NCI-H446 treated with DMSO at 0.1 percent for 48 hours (cell line): ENCODE measurements at regions not wholly inside any gene's neighbourhood (a gene's known extent, or its start where the extent isn't known, plus 50 kb on each side); places are given as distances from the start of the nearest gene placed in this dataset.
"Not testable (repeated sequence)": the region's sequence is repeated elsewhere in the genome, so short reads cannot be mapped to it uniquely, and the experiment has no call there.

Experiments
- DNase-seq: peaks from one replicate; lab custom pipeline; 2025; lab: John Stamatoyannopoulos, UW

DNA sequence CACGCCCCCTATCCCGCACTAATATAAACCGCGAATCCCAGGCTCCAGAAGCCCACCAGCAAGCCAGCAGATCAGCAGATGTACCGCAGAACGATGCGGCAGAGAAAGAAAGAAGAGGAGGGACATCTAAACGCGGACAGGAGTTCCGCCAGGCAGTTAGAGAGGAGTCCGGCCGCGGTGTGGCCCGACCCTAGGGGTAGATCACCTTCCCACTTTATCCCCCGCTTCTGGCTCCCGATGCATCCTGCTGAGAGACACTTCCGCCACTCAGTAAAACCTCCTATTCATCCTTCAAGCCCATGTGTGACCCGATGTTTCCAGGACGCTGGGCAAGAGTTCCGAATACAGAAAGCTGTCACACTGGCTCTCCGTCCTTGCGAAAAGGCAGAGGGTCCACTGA, 1046.8 kb downstream of the SLITRK5 start:
- no peak for DNase-seq

DNA sequence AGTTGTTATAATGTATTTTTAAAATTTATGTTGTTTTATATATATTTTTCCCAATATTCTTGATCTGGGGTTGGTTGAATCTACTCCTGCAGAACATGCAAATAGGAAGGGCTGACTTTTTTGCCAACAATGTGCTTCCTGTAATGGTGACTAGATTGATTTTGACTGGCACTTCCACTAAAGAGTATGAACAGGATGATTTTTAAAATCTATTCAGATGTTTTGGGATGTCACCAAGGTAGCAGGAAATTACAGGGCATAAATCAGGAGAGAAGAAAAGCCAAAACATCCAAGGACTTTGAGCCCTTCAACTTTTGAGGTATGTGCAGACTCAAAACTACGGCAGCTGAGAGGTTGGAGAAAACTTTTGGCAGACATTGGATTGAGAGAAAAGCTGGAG, 1047.6 kb downstream of the SLITRK5 start:
- no peak for DNase-seq

DNA sequence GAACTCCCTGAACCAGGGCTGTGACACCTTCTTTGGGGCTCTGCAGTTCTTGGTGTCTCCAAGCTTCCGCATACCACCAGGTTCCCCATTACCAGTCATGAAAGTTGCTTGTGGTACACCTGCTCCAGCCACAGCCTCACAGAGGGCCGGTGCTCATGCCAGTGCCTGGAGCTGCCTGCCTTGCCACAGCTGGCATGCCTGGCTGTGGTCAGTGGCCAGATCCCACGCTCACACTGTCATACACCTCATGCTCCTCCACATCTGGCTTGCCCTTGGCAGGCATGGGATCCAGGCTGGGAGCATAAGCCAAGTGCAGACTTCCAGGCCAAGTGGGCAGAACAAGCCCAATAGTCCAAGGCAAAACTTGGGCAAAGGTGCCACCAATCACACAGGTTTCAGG, 1054.9 kb downstream of the SLITRK5 start:
- DNase-seq: no peak

DNA sequence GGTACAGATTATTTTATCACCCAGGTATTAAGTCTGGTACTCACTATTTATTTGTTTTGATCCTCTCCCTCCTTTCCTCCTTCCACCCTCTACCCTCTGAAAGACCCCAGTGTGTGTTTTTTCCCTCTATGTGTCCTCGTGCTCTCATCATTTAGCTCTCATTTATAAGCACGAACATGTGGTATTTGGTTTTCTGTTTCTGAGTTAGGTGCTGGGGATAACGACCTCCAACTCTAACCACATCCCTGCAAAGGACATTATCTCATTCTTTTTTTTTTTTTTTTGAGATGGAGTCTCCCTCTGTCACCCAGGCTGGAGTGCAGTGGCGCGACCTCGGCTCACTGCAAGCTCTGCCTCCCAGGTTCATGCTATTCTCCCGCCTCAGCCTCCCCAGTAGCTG, 1056.1 kb downstream of the SLITRK5 start:
- DNase-seq: not testable (repeated sequence)

DNA sequence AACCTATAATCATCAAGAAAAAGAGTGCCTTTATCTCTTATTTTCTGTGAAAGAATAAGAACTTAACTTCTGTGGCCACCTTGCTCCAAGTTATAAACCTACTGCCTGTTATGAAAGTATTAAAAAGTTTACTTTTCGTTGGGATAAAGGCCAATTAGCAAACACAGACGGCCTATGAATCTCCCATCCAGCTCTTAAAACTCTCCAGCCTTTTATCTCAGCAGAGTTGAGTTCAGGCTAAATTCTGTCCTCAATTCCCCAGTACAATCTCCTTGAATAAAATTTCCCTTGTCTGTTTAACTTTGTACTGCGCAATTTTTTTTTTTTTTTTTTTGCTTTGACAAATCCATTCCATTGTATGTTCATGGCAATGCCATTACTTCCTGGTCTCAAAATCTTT, 1058.4 kb downstream of the SLITRK5 start:
- DNase-seq: no peak

DNA sequence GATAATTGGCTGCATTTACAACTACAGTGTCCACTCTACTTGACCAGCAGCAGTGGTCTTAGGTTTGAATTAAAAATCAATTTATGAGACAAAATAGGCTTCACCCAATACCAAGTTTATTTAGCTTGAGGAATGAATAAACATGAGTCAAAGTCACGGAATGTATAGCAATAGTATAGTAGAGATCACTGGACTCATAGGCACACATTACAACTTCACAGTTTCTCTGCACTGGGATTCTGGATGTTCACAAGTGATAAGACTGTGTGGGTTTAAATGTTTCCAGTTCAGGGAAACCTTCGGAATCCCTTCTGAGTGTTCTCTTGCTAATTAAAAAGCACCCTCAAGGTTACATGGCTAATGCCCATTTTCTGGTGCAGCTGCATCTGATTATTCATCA, 1064.9 kb downstream of the SLITRK5 start:
- no peak for DNase-seq

DNA sequence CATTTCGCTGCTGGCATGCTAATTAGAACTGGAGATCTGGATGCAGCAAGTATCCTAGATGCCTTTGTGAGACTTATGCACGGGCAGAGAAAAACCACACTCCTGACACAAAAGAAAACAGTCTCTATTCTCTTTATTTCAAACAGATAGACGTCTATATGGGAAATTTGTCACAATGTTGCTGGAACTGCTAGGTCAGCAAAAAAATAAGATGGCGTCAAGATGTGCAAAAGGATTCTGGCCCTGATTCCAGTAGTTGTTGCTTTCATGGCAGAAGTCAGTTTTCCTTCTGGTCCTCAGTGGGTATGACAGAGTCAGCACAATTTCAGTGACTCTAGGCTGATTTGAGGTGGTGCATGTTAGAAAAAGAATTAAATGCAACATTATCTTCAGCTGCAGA, 1068.0 kb downstream of the SLITRK5 start:
- no peak for DNase-seq

DNA sequence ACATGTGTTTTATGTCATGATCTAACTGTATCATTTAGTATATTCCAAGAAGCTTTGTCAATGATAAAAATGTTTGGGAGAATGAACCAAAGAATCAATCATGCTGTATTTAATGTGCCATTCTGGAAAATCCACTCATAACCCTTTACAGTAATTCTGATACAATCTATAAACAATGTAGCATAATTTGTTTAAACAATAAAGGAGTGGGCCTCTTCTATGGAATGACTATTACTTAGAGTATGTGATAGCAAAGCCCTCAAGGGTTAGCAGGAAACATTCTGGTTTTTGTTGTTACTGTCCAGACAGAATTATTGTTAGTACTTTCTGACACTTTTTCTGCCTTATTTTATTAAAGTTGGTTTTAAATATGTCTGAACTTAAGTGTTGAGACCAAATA, 1073.1 kb downstream of the SLITRK5 start:
- no peak for DNase-seq

DNA sequence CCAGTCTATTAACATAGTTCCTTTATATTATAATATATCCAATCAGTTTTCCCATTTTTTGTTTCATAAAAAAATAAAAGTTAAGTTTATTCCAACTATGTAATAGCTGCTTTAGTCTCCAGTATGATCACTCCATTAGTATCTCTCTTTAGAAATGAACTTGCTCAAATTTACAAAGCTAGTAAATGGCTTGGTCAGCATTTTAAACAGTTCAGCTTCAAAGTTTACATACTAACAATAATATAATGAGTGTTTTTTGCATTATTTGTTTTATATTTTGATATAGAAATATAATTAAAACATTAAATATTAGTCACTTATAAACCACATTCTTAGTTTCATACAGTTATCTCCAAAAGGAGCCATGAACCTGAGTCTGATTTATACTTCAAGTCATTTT, 1073.8 kb downstream of the SLITRK5 start:
- DNase-seq: no peak

DNA sequence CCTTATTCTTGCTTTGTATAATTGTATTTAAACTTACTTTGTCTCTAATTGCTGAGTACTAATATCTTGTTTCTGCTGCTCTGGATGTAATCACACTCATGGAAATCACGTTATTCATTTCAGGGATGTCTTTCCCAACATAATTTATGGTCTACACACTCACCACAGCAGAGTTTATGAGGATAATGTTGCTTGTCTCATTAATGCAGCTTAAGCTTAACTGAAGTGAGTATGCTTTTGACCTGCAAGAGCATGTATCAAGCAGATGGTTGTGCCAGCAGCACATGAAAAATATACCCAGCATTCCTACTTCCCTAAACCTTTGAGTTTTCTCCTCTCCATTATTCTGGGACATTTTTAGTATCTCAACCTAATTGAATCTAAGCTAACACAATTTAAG, 1080.9 kb downstream of the SLITRK5 start:
- no peak for DNase-seq

DNA sequence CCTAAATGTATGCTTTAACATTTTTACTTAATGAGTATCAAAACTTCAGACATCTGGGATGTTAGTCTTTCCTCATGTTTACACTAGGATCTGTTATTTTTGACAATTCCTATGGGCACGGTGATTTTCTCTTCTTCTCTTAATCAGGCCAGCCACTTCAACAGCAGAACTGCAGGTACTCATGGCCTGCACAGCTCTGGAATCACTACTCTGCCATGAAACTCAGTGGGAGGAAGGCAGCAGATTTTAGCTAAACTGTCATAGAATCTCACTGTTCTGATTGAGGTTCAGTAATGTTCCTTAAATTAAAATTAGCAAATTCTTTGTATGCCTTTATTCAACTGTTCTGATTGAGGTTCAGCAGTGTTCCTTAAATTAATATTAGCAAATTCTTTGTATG, 1083.0 kb downstream of the SLITRK5 start:
- DNase-seq: no peak

DNA sequence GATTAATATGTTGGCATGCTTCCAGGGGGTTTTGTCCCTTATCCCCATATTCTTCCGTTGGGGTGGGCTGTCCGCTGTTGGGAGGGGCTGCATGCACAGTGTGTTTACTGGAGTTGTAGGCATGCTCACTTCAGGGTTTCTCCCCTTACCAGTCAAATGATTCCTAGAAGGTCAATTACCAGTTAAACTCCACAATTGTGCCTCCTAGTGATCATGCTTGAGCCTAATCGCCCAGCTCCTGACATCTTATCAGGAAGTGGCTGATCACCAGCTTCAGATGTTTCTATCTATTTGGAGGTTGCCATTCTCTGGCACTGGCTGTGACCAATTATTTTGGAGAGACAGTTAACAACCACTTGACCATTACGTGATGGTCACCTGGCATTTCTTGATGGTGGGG, 1090.0 kb downstream of the SLITRK5 start:
- DNase-seq: no peak

DNA sequence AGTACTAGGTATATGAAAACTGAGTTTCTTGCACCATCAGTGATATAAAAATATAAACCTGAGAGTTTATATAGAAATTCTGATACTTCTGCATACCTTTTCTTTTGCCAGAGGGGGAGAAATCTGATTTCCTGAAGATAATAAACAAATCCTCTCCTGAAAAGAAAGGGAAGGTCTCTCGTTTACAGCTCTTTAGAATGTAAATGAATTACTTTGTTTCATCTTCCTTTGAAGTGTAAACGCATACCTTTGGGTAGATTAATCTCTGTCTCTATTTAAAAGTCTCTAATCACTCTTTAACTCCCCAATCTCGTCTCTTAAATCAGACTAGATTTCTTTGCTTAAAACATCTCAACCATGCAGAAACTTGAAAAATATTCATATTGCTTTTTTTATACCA, 1092.9 kb downstream of the SLITRK5 start:
- no peak for DNase-seq

DNA sequence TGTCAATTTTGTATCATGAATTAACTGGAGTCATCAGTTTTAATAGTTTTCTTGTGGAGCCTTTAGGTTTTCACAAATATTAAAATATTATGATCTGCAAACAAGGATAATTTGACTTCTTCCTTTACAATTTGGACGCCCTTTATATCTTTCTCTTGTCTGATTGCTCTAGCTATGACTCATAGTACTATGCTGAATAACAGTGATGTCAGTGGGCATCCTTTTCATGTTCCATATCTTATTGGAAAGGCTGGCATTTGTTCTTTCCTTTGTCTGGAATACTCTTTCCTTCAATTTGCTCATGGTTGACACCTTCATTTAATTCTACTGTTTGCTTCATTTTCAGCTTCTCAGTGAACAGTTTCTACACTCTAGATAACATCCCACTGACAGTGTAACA, 1129.3 kb downstream of the SLITRK5 start:
- DNase-seq: no peak

DNA sequence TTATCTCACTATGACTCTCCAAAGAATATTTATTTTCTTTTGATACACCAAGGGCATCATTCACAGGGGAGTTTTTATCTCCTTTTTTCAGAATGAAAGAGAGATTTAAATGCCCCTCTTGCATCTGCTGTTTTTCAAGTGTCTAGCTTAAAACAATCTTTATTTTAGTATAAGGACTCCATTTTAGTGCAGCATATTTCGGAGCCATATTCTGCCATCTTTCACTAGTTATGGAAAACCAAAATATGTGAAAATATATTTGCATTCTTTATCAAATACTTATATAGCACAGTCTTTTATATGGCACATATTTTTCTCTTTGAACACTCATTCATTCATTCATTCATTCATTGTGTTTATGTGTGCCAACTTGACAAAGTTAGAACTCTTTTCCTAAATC, 1130.2 kb downstream of the SLITRK5 start:
- DNase-seq: no peak

DNA sequence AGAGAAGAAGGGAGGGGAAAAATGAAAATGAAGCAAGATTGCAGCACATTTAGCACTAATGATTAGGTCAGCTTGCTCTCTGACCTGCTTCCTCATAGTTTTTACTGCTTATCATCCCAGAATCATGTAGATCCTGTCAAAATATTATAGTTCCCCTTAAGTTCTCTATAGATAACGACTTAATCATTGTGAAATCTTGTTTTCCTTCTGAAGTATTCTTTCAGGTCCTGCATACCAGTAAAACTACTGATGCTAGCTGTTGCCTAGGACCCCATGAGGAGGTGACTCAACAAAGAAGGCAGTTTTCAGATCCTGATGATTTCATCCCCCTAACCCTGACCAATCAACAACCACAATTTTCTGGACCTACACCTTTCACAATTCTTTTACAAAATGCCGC, 1131.7 kb downstream of the SLITRK5 start:
- DNase-seq: no peak

DNA sequence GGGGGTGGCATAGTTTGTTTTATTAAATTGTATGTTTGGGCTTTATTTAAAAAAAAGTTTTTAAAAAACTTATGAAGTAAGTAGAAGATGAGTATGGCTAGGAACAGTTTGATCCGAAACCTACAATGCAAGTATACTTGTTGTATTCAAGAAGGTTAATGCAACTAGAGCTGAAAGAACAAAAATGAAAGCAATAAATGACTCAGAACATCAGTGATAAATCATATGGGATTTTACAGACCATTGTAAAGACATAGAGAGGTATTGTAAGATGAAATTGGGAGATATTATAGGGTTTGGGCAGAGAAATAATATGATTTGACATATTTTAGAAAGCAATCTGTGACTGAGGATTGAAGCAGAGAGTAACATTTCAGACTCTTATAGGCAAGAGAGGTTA, 1135.3 kb downstream of the SLITRK5 start:
- no peak for DNase-seq

DNA sequence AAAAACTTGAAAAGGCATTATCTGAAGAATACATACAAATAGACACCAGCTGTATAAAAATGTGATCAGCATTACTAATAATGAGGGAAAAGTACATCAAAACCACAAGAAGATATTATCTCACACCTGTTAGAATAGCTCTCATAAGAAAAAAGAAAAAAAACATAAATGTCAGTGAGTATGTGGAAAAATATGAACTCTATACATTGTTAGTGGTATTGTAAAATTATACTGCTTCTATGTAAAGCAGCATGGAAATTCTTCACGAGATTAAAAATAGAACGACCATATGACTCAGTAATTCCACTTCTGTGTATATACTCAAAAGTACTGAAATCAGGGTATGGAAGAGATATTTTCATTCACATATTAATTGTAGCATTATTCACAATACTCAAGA, 1146.4 kb downstream of the SLITRK5 start:
- no peak for DNase-seq

DNA sequence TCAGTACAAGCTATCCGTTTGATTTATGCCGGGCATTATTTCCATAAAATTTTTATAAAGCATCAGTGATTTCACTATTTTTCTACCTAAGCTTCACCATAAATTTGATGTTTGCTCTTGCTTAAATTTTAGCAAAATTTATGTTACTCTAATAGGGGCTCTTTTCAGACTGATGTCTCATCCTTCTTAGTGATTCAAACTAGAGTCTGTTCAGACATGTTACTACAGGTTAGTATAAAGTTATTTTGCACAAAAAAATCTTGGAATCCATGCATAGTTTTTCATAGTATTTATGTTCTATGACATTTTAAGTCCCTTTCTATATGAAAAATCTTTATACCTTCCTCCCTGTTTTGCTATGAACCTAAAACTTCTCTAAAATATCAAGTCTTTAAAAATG, 1151.9 kb downstream of the SLITRK5 start:
- no peak for DNase-seq

DNA sequence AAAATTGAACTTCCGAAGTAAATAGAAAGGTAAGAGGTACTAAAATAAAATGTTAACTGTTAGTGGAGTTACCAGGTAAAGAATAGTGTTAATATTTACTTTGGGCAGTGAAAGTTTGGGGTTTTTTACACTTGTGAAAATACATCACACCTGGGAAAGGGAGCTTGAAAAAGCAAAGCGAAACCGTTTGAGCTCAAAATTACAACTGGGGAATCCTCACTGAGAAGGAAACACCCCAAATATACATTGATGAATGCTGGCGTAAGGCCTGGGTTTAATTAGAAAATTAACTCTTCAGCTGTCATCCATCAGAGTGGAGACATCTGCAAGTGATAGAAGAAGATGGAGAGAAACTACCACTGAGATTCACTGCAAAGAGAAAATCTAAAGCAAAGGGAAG, 1153.0 kb downstream of the SLITRK5 start:
- no peak for DNase-seq

DNA sequence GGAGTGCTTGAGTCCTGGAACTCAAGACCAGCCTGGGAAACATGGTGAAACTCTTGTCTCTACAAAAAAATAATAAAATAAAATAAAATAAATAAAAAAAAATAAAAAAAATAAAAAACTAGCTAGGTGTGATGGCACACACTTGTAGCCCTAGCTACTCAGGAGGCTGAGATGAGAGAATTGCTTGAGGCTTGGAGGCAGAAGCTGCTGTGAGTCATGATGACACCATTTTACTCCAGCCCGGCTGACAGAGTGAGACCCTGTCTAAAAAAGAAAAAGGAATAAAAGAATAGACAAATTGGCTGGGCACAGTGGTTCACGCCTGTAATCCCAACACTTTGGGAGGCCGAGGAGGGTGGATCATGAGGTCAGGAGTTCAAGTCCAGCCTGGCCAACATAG, 1168.9 kb downstream of the SLITRK5 start:
- no peak for DNase-seq

DNA sequence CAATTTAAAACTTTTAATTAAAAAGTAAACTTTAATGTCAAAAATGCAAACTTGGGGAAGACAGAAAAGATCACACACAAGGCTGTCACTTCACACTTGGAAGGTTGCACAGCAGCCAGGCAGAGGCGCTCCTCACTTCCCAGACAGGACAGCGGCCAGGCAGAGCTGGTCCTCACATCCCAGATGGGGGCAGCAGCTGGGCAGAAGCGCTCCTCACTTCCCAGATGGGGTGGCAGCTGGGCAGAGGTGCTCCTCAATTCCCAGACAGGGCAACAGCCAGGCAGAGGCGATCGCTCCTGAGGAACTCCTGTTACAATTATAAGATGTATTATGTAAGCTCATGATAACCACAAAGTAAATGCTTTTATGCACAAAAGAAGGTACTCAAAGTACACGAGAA, 1181.1 kb downstream of the SLITRK5 start:
- DNase-seq: not testable (repeated sequence)

DNA sequence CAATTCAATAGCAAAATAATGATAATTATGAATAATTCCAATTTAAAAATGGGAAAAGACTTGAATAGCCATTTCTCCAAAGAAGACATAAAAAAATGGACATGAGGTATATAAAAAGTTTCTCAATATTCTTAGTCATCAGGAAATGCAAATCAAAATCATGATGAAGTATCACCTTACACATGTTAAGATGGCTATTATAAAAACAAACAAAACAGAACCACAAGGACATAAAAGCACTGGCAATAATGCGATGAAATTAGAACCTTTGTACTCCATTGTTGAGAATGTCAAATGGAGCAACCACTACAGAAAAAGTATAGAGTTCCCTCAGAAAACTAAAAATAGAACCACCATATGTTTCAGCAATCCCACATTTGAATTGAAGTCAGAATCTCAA, 1186.1 kb downstream of the SLITRK5 start:
- no peak for DNase-seq

DNA sequence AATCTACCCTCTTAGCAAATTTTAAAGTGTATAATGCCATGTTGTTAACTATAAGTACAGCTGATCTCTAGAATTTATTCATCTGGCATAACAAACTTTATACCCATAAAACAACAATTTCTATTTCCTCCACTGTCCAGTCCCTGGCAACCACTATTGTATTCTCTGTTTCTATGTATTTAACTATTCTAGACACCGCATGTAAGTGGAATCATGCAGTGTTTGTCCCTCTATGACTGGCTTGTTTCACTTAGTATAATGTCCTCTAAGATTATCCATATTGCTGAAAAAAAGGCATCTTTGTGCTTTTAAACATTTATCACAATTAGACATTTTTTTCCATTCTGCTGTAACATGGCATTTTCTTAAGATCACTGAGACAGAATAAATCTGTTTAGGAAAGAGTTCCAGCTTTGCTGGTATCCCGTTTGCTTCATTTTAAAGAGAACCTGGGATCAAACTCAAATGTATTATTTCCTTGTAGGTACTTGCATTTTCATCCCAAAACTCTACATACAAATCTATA, 1191.0 kb downstream of the SLITRK5 start:
- no peak for DNase-seq

DNA sequence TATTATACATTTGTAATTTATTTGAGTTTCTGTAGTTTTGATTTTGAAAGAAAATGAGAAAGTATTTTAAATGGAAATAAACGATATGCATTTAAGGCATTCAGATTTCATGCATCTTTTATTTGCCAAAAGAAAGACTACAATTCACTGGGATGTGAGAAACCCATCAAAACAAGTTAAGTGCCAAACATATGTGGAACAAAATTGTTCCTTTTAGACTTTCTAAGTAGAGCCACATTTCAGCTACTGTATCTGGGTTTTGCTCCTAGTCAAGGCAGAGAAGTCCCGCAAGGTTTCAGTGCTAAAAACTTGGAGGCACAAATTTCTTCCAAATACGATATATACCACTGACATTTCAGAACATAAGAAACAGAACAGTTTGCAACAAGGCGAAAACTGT, 1191.9 kb downstream of the SLITRK5 start:
- DNase-seq: no peak
